ENCODE measurements at regions not wholly inside any gene's neighbourhood (a gene's known extent, or its start where the extent isn't known, plus 50 kb on each side); places are given as distances from the start of the nearest gene placed in this dataset.

GRCh38 chr2:223511168-223511567, 91.0 kb downstream of the SCG2 start:
- no peak for TF ChIP-seq CTCF (IDR thresholded peaks at IDR 0.05)
- no peak for TF ChIP-seq POLR2A (IDR thresholded peaks at IDR 0.05)
